ENCODE measurements at regions not wholly inside any gene's neighbourhood (a gene's known extent, or its start where the extent isn't known, plus 50 kb on each side); places are given as distances from the start of the nearest gene placed in this dataset.
A peak's percentile ranks its signal among the peaks of the same experiment; 100 is the strongest.

- Mint-ChIP-seq H3K27me3 (peaks cover 4 to 14% of the 10 kb centered on the region in 2 donors), H3K4me1 (no peaks in the 10 kb centered on the region), H3K27ac (no peak overlapping the region), H3K4me3 (no peak overlapping the region), H3K9me3 (peaks cover 0 to 2% of the 10 kb centered on the region in 2 donors), H3K36me3 (no peaks in the 10 kb centered on the region)
- no peak for DNase-seq
- ATAC-seq (replicated peaks), result no peak
Observed at GRCh38 chr10:78851647-78852046, 217.1 kb upstream of the ZMIZ1 start.

DNA sequence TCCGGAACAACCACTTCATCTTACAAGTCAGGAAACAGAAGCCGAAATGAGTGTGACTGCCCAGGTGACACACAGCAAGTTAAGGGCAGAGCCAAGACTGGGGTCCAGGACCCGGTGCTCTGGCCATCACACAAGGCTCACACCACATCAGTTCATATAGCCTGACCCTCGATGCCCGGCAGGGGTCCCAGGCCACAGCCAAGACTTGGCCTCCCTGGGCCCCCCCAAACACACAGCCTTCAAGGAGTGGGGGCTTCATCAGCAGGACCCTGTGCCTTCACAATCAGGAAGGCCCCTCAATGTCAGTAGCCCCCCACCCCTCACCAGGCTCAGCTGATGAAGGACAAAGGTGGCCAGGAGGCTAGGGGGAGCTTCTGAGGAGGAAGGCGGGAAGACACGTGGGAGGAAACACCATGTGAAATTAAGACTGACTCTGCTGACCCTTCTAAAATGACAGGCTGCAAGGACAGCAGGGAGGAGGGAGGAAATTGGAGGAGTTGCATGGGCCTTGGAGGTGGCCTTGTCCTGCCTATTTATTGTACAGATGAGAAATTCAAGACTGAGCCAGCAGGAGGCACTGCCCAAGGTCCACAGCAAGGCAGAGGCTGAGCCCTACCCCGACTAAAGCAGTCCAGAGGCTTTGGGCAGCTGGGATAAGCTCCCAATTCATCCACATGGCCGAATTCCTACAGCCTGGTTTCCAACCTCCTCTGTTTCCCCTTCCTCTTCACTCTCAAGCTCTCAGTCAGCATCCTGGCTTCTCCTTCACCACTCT is 216.1 kb upstream of the ZMIZ1 start:
- Mint-ChIP-seq H3K4me3 (no peak overlapping the region), H3K27me3 (peaks cover 4 to 8% of the 10 kb centered on the region in 2 donors)
- ATAC-seq (replicated peaks), result peak; percentile 41 to 52

GRCh38 chr10:78853864-78854263 is 214.9 kb upstream of the ZMIZ1 start:
- Mint-ChIP-seq H3K9me3 (peaks cover 0 to 2% of the 10 kb centered on the region in 2 donors), H3K4me3 (no peak overlapping the region), H3K27me3 (peaks cover 4 to 12% of the 10 kb centered on the region in 2 donors), H3K36me3 (no peaks in the 10 kb centered on the region), H3K27ac (no peak overlapping the region), H3K4me1 (no peaks in the 10 kb centered on the region)
- DNase-seq (no peak), ATAC-seq (replicated peaks) (no peak)

More for the DNA sequence above, 216.1 kb upstream of the ZMIZ1 start:
- peaks cover 0 to 2% of the 10 kb centered on the region in 2 donors for H3K9me3 Mint-ChIP-seq
- H3K36me3 Mint-ChIP-seq, result no peaks in the 10 kb centered on the region
- no peak for DNase-seq
- H3K4me1 Mint-ChIP-seq, result no peaks in the 10 kb centered on the region
- no peak overlapping the region for H3K27ac Mint-ChIP-seq

- H3K27me3 Mint-ChIP-seq, result peaks cover 14 to 26% of the 10 kb centered on the region in 2 donors
- H3K36me3 Mint-ChIP-seq, result no peaks in the 10 kb centered on the region
- peaks cover 2 to 9% of the 10 kb centered on the region in 2 donors for H3K4me1 Mint-ChIP-seq
- no peak overlapping the region for H3K4me3 Mint-ChIP-seq
- no peaks in the 10 kb centered on the region for H3K9me3 Mint-ChIP-seq
- no peak overlapping the region for H3K27ac Mint-ChIP-seq
- DNase-seq (no peak), ATAC-seq (replicated peaks) (no peak)
Observed at GRCh38 chr10:78856421-78856820, 212.3 kb upstream of the ZMIZ1 start.

GRCh38 chr10:78857193-78857592 is 211.6 kb upstream of the ZMIZ1 start:
- H3K9me3 Mint-ChIP-seq, result no peaks in the 10 kb centered on the region
- no peak for ATAC-seq (replicated peaks)
- no peak overlapping the region for H3K4me3 Mint-ChIP-seq
- peaks cover 19 to 34% of the 10 kb centered on the region in 2 donors for H3K27me3 Mint-ChIP-seq
- no peaks in the 10 kb centered on the region for H3K36me3 Mint-ChIP-seq
- H3K4me1 Mint-ChIP-seq, result peaks cover 2 to 9% of the 10 kb centered on the region in 2 donors
- no peak for DNase-seq
- H3K27ac Mint-ChIP-seq, result no peak overlapping the region

- Mint-ChIP-seq H3K27ac (no peak overlapping the region), H3K4me1 (peaks cover 2 to 9% of the 10 kb centered on the region in 2 donors), H3K9me3 (no peaks in the 10 kb centered on the region), H3K36me3 (no peaks in the 10 kb centered on the region), H3K4me3 (no peak overlapping the region), H3K27me3 (peaks cover 20 to 40% of the 10 kb centered on the region in 2 donors)
- DNase-seq, result no peak
- no peak for ATAC-seq (replicated peaks)
Observed at GRCh38 chr10:78859266-78859665, 209.5 kb upstream of the ZMIZ1 start.

DNA sequence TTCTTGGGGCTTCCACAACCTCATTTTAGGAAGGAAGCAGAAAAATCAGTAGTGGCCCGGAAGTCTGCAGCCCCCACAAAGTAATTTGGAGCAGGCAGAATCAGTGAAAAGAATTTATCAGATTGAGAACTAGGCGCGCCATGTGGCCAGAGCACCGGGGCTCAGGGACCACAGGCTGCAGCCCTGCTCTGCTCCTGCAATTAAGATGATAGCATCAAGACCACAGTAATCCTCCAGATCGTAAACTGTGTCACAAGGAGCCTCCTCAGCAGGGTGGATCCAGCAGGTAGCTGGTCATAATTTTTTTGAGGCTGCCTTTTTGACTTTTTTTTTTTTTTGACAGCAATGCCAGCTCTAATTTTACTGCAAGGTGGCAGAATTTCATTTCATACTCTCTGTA is 209.0 kb upstream of the ZMIZ1 start:
- H3K27ac Mint-ChIP-seq, result no peak overlapping the region
- ATAC-seq (replicated peaks), result no peak

DNA sequence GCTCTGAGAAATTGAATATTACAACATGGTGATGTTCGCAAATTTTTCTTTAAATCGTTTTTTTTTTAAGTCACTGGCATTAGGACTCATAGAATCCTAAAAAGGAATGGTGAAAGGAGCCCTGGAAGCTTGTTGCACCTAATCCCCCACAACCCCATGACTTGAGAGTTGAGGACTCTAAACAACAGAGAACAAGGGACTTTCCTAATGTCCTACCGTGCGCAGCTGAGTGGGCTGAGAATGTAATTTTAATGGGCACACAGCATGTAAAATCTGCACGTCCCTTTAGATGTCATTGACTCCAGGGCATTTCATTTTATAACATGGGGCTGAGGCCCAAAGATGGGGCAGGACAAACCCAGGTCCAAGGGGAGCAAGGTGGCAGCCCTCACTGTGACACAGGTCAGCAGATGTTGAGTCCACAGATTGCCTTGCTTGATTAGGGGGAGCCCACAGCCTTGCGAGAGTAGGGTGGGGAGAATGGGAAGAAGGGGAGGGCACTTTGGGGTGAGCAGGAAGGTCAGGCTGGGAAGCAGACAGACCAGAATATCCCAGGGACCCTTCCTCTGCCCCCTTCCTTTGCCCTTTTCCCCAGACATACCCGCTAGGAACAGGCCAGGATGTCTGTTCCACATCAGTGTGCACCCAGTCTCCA is 208.4 kb upstream of the ZMIZ1 start:
- ATAC-seq (replicated peaks), result no peak
- Mint-ChIP-seq H3K27ac (no peak overlapping the region), H3K4me3 (no peak overlapping the region)

More for the DNA sequence above, 209.0 kb upstream of the ZMIZ1 start:
- H3K4me1 Mint-ChIP-seq, result peaks cover 2 to 9% of the 10 kb centered on the region in 2 donors
- H3K4me3 Mint-ChIP-seq, result no peak overlapping the region
- peaks cover 20 to 40% of the 10 kb centered on the region in 2 donors for H3K27me3 Mint-ChIP-seq
- no peak for DNase-seq
- no peaks in the 10 kb centered on the region for H3K36me3 Mint-ChIP-seq
- no peaks in the 10 kb centered on the region for H3K9me3 Mint-ChIP-seq

GRCh38 chr10:78861529-78862327 is 207.0 kb upstream of the ZMIZ1 start:
- H3K27me3 Mint-ChIP-seq, result peaks cover 20 to 40% of the 10 kb centered on the region in 2 donors
- no peaks in the 10 kb centered on the region for H3K36me3 Mint-ChIP-seq
- ATAC-seq (replicated peaks) (no peak), DNase-seq (no peak)
- peaks cover 2 to 9% of the 10 kb centered on the region in 2 donors for H3K4me1 Mint-ChIP-seq
- H3K9me3 Mint-ChIP-seq, result no peaks in the 10 kb centered on the region
- H3K27ac Mint-ChIP-seq, result no peak overlapping the region
- no peak overlapping the region for H3K4me3 Mint-ChIP-seq

More for the DNA sequence above, 208.4 kb upstream of the ZMIZ1 start:
- DNase-seq, result no peak
- Mint-ChIP-seq H3K9me3 (no peaks in the 10 kb centered on the region), H3K36me3 (no peaks in the 10 kb centered on the region), H3K4me1 (peaks cover 2 to 9% of the 10 kb centered on the region in 2 donors), H3K27me3 (peaks cover 20 to 40% of the 10 kb centered on the region in 2 donors)

DNA sequence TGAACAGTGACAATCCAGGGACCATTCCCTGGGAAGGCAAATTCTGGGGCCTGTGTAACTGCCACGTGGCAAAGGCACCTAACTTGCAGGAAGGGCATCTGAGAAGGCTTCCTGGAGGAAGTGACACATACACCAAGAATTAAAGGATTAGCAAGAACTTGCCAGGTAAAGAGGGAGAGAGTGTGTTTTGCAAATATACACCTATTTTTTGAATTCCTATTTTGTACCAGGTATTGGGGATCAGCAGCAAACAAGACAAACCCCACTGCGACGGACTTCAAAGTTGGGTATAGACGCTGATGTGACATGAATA is 206.5 kb upstream of the ZMIZ1 start:
- no peaks in the 10 kb centered on the region for H3K36me3 Mint-ChIP-seq
- ATAC-seq (replicated peaks) (no peak), DNase-seq (no peak)
- no peak overlapping the region for H3K27ac Mint-ChIP-seq
- peaks cover 20 to 40% of the 10 kb centered on the region in 2 donors for H3K27me3 Mint-ChIP-seq
- H3K9me3 Mint-ChIP-seq, result no peaks in the 10 kb centered on the region
- H3K4me1 Mint-ChIP-seq, result peaks cover 2 to 9% of the 10 kb centered on the region in 2 donors
- no peak overlapping the region for H3K4me3 Mint-ChIP-seq

- peaks cover 20 to 40% of the 10 kb centered on the region in 2 donors for H3K27me3 Mint-ChIP-seq
- H3K4me3 Mint-ChIP-seq, result no peak overlapping the region
- peaks cover 2 to 9% of the 10 kb centered on the region in 2 donors for H3K4me1 Mint-ChIP-seq
- ATAC-seq (replicated peaks) (no peak), DNase-seq (no peak)
- no peaks in the 10 kb centered on the region for H3K36me3 Mint-ChIP-seq
- no peaks in the 10 kb centered on the region for H3K9me3 Mint-ChIP-seq
- H3K27ac Mint-ChIP-seq, result no peak overlapping the region
Observed at GRCh38 chr10:78863140-78863905, 205.4 kb upstream of the ZMIZ1 start.

DNA sequence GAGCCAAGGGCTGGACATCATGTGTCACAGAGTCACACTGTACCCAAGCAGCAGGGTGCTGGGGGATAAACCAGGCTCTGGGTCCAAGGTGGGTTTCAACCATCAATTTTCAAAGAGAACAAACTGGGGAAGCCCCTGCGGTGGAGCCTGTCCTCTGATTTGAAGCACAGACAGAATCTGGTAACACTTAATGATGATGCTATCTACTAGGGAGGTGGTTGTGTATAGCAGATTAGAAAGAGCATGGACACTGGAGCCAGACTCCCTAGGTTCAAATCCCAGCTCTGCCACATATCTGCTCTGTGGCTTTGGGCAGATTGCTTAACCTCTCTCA is 204.9 kb upstream of the ZMIZ1 start:
- no peak overlapping the region for H3K4me3 Mint-ChIP-seq
- ATAC-seq (replicated peaks), result no peak
- peaks cover 21 to 36% of the 10 kb centered on the region in 2 donors for H3K27me3 Mint-ChIP-seq

DNA sequence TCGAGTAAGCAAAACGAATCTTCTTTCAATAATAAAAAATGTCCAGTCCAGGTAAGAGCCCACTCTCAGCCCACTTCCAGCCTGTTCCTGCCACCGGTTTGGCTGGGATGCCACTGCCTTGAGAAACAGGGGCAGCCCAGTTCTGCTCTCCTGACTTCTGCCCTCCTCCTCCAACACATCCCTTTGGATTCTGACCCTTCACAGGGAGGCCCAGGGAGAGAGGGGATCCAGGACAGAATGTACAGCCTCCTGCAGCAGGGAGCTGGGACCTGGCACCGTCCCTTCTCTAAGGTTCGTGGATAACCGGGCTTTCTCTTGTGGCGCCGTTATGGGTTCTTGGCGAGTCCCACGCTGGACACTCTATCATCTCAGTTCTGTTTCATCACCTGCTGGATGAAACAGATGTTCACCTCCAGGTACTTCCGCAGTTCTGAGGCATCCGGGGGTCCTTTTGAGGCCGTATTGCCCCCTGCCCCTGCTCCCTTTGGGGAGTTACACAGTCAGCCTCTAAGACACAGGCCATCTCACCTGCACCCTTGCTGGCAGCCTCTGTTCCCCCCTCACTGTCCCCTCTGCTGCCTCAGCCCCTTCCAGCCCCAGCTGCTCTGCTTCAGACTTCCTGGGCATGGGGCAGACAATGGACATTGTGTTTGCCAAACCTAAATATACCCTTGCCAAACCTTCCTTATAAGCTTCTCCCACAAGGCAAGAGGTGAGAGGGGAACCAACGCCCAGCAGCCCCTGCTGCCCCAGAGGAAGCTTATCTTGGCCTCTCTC is 203.8 kb upstream of the ZMIZ1 start:
- ATAC-seq (replicated peaks), result no peak
- DNase-seq, result no peak
- Mint-ChIP-seq H3K4me3 (no peak overlapping the region), H3K4me1 (peaks cover 2 to 7% of the 10 kb centered on the region in 2 donors), H3K27me3 (peaks cover 19 to 31% of the 10 kb centered on the region in 2 donors), H3K36me3 (no peaks in the 10 kb centered on the region), H3K9me3 (no peaks in the 10 kb centered on the region), H3K27ac (no peak overlapping the region)

More for the DNA sequence above, 204.9 kb upstream of the ZMIZ1 start:
- Mint-ChIP-seq H3K27ac (no peak overlapping the region), H3K36me3 (no peaks in the 10 kb centered on the region), H3K4me1 (peaks cover 2 to 9% of the 10 kb centered on the region in 2 donors), H3K9me3 (no peaks in the 10 kb centered on the region)
- no peak for DNase-seq
